NCI-H345 (cell line): ENCODE measurements at regions not wholly inside any gene's neighbourhood (a gene's known extent, or its start where the extent isn't known, plus 50 kb on each side); places are given as distances from the start of the nearest gene placed in this dataset.

Experiments
- DNase-seq: peaks from one replicate; lab custom pipeline; 2025; lab: John Stamatoyannopoulos, UW

GRCh38 chr3:176932433-176932832 lies 264.8 kb downstream of the TBL1XR1 start:
- DNase-seq = no peak

DNA sequence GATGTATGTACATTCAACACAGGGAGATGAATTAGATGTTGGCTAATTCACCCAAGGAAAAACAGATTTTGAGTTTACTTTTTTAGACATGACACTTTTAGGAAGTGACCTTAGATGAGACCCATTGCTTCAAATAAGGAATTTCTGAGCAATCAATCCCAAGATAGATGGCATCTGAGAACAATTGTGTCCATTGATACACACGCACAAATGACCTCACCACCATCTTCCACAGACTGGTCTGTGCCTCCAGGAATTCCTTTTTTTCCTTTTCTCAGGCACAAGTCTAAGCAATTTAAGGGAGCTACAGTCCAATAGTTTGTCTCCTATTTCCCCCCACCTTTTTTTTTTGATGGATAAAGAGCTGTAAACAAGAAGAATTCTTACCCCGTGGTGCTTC lies 265.3 kb downstream of the TBL1XR1 start:
- DNase-seq = no peak

DNA sequence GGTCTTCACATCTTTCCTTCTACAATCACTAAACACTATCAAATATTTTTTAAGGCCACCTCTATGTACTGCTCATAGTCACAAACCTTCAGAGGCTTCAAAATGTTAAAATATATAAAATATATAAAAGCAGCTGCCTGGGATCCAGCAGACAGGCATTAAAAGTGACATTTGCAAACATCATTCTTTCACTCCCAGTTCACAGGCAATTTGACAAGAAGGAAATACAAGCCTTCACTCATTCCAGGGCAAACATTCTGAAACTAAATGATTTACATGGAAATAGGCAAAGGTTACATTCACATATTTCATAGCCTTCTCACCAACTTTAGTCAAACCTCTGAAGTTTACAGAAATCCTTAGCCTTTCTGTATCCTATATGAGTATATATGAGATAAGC lies 266.3 kb downstream of the TBL1XR1 start:
- no peak for DNase-seq

DNA sequence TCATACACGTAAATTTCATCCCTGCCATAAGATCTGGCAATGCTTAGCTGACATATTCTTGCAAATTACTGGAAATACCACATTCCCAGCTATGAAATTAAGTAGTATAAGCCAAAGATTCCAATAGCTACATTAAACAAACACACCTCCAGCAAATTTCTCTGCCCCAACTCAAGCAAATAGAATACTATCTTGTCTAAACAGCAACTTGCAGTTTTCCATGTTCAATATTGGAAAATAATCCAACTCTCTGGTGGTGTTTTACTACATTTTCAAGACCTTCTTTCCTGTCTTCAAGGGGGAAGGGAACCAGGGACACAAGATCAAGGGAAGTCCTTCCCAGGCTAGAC lies 268.7 kb downstream of the TBL1XR1 start:
- no peak for DNase-seq

DNA sequence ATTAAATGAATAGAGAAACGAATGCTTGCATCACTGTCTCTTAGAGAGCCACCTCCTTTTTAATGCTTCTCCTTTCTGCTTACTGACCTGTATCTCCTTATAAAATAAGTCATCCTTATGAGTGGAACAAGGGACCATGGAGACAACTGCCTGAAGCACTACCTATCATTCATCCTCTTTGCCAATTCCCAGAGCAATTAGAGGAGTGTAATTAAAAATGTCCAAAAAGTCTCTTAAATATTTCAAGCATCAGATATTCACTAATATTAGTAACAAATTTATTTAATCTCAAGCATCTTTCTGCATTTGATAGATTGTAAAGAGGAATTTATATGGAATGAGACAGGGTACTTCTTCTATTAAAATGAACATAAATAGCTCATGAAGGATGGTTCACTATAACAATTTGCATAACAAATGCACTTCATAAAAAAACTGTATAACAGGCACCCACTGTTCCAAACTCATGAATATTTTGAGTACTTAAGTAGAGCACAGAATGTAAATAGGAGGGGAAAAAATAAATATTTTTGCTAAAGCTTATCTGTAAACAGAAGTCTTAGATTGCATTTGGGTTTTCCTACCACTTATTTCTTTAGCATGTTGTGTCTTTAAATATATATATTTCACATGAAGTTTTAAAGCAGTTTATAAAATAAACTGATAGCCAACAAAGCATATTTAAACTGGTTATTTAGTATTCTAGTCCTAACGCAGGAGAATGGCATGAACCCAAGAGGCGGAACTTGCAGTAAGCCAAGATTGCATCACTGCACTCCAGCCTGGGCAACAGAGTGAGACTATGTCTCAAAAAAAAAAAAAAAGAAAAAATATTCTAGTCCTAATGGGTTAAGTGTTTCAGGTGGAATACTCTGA lies 269.3 kb downstream of the TBL1XR1 start:
- no peak for DNase-seq

DNA sequence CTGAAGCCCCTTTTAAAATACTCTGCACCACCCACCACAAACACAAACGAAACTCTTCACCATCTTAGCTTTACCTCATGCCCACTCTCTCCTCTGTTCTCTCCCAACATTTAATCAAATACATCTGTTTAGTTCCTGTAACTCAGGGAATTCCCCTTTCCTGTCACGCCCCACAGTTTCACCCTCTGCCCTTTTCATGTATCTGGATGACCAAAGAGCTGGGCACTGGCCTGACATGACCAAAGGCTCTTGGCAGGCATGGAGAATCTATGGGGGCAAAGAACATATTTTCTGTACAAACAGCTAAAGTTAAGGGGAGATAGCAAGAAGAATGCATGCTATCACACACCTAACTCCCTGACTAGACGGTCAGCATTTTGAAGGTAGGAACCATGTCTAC lies 270.0 kb downstream of the TBL1XR1 start:
- DNase-seq = no peak

DNA sequence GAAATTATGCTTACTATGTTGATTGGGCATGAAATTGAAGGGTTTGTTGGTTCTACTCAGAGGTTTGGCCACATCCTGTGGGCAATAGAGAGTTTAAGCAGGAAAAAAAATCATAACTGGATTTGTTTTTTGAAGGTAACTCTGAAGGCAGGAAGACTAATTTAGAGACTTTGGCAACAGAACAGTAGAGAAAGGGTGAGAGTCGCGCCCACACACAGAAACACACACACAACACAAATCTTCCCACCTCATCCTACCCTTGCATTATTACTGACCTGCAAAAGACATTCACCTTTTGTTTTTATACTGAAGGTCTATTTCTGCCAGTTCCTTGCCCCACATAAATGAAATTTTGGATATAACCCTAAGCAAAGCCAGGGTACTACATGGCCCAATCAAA lies 270.6 kb downstream of the TBL1XR1 start:
- DNase-seq = no peak

DNA sequence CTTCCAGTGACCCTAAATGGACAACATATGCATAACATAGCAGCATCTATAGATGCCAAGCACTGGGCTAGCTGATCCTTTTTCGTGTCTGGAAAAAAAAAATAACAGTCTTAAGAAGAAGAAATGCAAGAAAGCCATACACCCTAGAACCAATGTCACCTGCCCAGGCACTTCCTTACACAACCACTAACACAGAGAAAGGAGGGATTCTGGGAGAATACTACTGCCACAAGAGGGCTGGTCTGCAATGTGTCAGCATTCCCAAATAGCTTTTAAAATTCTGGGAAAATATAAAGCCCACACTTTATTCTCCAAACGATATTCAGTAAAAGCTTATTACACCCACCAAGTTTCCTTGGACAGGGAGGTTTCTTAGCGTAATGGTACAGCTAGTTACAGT lies 271.2 kb downstream of the TBL1XR1 start:
- no peak for DNase-seq

DNA sequence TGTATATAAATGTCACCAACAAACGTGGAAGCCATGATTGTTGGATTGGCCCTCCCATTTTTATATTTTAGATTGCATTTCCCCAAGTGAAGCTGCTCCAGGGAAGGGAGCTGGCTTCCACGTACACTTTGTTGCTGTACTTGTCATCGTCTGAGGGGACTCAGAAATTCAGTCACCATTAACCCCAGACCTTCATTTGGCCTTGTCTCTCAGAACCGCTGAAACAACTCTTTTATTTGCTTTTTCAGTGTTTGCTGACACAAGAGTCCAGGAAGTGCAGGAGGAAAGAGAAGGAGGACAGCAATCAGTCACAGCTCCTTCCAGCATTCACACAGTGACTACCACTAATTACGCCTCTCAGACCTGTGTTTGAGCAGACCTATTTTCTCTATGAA lies 276.5 kb downstream of the TBL1XR1 start:
- DNase-seq = peak; percentile 65

GRCh38 chr3:176919836-176920765 lies 277.2 kb downstream of the TBL1XR1 start:
- DNase-seq = peak; percentile 82

DNA sequence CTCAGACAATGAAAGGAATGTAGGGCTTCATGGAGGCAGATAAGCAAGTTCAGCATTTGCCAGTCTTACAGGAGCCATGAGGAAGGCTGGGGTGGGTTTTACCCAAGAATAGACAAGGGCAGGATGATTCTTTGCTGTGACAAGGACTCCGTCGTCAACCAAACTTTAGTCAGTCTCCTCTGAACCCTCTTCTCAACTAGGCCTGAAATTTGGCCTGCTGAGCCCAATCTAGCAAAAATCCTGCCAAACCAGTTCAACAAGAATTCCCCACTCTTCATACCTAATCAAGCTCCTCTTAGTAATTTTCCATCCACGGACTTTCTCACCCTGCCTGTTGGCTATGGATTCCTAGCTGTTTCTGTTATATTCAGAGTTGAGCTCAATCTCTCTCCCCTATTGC lies 280.5 kb downstream of the TBL1XR1 start:
- peak; percentile 77 for DNase-seq

DNA sequence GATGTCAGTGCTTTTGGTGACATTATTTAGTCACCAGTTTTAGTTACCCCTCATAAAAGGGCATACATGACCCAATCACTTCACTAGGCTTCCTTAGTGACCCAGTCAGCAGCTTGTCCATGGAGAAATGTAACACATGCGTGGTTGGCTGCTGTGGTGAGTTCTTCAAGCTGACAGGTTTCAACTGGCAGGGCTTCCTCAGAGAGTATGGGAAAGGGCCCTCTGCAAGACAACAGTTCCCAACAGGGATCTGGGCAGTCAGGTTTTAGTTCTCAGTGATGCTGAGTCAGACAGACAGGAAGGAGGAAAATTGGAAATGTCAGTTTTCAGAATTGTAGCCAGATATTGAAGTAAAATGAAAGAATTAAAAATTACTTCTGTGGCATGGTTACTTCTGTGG lies 282.5 kb downstream of the TBL1XR1 start:
- no peak for DNase-seq

DNA sequence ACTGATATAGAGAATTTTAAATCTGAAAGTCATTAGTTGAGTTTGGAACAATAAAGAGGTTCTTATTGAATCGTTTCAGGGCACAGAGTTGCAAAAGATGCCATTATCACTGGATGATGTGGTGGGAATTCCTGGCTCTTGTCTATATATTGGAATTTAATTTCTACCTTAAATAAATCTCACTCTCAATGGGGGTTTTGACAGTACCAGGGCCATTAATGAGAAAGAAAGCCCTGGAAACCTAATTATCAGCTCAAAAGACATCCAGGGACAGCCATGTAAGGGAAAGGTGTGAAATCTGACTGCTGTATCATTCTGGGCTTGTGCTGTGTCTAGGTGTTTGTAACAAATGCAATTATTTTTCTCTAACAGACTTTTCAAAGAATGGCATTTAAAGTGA lies 285.7 kb downstream of the TBL1XR1 start:
- no peak for DNase-seq

- DNase-seq = no peak
Observed at GRCh38 chr3:176909044-176909443, 288.2 kb downstream of the TBL1XR1 start.

DNA sequence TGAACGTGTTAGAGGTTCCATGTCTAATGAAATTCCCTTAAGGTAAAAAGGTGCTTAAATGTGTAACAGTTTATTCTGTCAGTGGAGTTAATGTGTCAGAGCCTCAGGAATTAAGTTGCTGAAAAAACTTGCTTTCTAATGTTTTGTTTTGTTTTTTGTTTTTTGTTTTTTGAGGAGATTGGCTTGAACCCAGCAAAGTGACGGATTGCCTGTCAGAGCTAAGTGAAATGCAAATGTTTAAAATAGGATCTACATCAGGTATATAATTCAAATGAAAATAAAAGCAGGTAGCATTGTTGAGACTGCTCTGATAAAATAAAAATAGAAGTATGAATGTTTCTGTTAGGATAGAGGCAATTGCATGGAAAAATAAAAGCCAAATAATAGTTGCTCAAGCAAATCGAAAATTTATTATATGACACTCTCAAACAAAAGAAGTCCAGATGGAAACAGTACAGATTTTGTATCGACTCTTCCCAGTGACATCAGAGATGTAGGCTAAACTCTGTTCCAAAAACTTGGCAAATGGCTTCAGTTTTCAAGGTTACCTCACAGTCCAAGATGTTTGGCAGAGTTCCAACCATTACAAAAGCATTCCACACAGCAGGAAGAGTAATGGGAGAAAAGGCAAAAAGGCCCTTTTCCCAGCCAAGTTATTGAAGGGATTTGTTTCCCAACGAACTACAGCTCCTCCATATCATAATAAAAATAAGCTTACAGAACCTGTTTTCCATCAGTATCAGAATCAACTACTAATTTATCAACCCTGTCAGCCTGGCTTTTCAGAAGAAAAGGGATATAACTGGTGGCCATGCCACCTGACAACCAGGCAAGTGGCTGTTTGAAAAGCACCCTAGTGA lies 291.0 kb downstream of the TBL1XR1 start:
- peak; percentile 89 for DNase-seq

GRCh38 chr3:176905331-176905730 lies 292.0 kb downstream of the TBL1XR1 start:
- DNase-seq = no peak

DNA sequence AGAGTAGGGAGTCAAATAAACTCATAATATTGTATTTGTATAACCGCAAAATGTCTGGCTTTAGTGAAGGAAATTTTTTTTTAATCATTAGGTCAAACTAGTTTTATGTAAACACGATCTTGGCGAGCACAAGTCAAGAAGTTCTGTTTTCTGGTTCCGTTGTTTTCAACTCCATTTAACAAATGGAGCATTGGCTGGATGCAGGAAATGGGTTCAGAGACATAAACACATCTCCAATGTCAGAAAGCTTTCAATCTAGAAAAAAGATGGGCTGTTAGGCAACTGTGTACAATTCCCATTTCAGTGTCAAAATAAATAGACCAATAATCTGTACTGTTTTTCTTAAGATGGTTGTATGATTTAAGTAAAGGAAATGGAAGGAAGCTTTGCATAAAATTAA lies 292.8 kb downstream of the TBL1XR1 start:
- DNase-seq = no peak

DNA sequence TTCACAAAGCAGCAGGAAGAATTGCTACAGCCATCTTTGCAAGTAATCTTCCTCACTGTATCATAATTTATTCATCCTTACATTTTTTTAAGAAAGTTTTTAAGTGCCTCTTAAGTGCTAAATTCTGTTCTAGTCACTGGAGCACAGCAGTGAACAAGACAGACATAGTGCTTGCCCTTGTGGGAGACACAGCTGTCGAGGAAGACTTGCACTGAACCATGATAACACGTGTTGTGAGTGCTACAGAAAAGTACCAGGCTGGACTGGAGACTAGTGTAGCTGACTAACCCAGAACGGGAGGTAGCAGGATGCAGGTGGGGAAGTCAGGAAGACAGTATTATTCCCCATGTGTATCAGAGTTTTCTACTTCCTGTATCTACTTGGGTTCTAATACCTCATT lies 300.6 kb downstream of the TBL1XR1 start:
- no peak for DNase-seq

DNA sequence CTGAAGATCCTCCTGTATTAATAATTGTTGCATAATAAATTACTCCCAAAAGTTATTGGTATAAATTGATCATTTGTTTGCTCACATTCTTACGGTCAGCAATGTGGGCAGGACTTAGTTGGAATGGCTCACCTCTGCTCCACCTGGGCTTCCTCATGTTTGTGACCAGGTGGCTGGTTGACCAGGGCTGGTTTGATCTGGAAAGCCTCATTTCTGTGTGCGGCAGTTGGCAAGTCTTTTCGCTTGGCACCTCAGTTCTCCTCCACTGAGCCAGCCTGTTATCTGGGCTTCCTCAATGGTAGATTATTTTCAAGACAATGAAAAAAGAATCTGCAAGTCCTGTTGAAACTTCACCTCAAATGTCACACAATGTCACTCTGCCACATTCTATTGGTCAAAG lies 301.1 kb downstream of the TBL1XR1 start:
- DNase-seq = no peak

GRCh38 chr3:176879710-176880109 lies 317.6 kb downstream of the TBL1XR1 start:
- DNase-seq = no peak

GRCh38 chr3:176873261-176873660 lies 324.0 kb downstream of the TBL1XR1 start:
- DNase-seq = no peak

- DNase-seq = peak; percentile 45
Observed at GRCh38 chr3:176872771-176873209, 324.5 kb downstream of the TBL1XR1 start.
